ENCODE measurements at regions not wholly inside any gene's neighbourhood (a gene's known extent, or its start where the extent isn't known, plus 50 kb on each side); places are given as distances from the start of the nearest gene placed in this dataset.

- intact Hi-C loops (cut with DNase I; ENCODE audit: low total_unique reads), result no loop called here
- Histone ChIP-seq H3K27me3 (replicated peaks in 1 of 7) (no peaks in the 10 kb centered on the region), H3K9me3 (no peaks in the 10 kb centered on the region), H3K27ac (no peak overlapping the region), H3K4me1 (no peaks in the 10 kb centered on the region), H3K36me3 (no peaks in the 10 kb centered on the region), H3K4me3 (no peak overlapping the region)
- WGBS, 5 donors, result 89 to 96% (median 92%) methylated on average over 3 of the region's 3 CpGs
- no peak for DNase-seq
- TF ChIP-seq CTCF (IDR thresholded peaks at IDR 0.05 in 8 of 11, conservative IDR thresholded peaks at IDR 0.05 in 3 of 11), result no peak
Observed at GRCh38 chr7:40990841-40991240, 712.0 kb downstream of the INHBA start.

GRCh38 chr7:40987571-40987970 is 715.3 kb downstream of the INHBA start:
- Histone ChIP-seq H3K4me1 (no peaks in the 10 kb centered on the region), H3K27ac (no peak overlapping the region), H3K27me3 (replicated peaks in 1 of 7) (no peaks in the 10 kb centered on the region), H3K36me3 (no peaks in the 10 kb centered on the region), H3K9me3 (no peaks in the 10 kb centered on the region), H3K4me3 (no peak overlapping the region)
- TF ChIP-seq CTCF (IDR thresholded peaks at IDR 0.05 in 8 of 11, conservative IDR thresholded peaks at IDR 0.05 in 3 of 11) (no peak), POLR2A (IDR thresholded peaks at IDR 0.05) (no peak), POLR2AphosphoS5 (IDR thresholded peaks at IDR 0.05) (no peak)
- no peak for DNase-seq
- WGBS, 5 donors, result 92 to 96% (median 93%) methylated on average over 2 of the region's 2 CpGs
- intact Hi-C loops (cut with DNase I; ENCODE audit: low total_unique reads), result no loop called here

- no peak for DNase-seq
- H3K9me3 ChIP-seq, result no peaks in the 10 kb centered on the region
- no peak overlapping the region for H3K4me3 ChIP-seq
- intact Hi-C loops (cut with DNase I; ENCODE audit: low total_unique reads), result no loop called here
- no peak for TF ChIP-seq POLR2A (IDR thresholded peaks at IDR 0.05)
- TF ChIP-seq CTCF (IDR thresholded peaks at IDR 0.05 in 8 of 11, conservative IDR thresholded peaks at IDR 0.05 in 3 of 11), result no peak
- H3K27ac ChIP-seq, result no peak overlapping the region
- H3K4me1 ChIP-seq, result no peaks in the 10 kb centered on the region
- H3K27me3 ChIP-seq (replicated peaks in 1 of 7), result no peaks in the 10 kb centered on the region
- H3K36me3 ChIP-seq, result no peaks in the 10 kb centered on the region
- 76 to 93% (median 87%) methylated on average over 7 of the region's 7 CpGs for WGBS, 5 donors
Observed at GRCh38 chr7:40986351-40986873, 716.5 kb downstream of the INHBA start.

- no peak overlapping the region for H3K27ac ChIP-seq
- intact Hi-C loops (cut with DNase I; ENCODE audit: low total_unique reads), result no loop called here
- H3K4me3 ChIP-seq, result no peak overlapping the region
- no peaks in the 10 kb centered on the region for H3K9me3 ChIP-seq
- H3K27me3 ChIP-seq (replicated peaks in 1 of 7), result no peaks in the 10 kb centered on the region
- H3K4me1 ChIP-seq, result no peaks in the 10 kb centered on the region
- TF ChIP-seq POLR2A (IDR thresholded peaks at IDR 0.05), result no peak
- TF ChIP-seq CTCF (IDR thresholded peaks at IDR 0.05 in 8 of 11, conservative IDR thresholded peaks at IDR 0.05 in 3 of 11), result no peak
- TF ChIP-seq POLR2AphosphoS5 (IDR thresholded peaks at IDR 0.05), result no peak
- no peak for DNase-seq
- H3K36me3 ChIP-seq, result no peaks in the 10 kb centered on the region
- WGBS, 5 donors, result 67 to 91% (median 74%) methylated on average over 4 to 5 of the region's 5 CpGs
Observed at GRCh38 chr7:40983111-40983510, 719.8 kb downstream of the INHBA start.
